ENCODE measurements at regions not wholly inside any gene's neighbourhood (a gene's known extent, or its start where the extent isn't known, plus 50 kb on each side); places are given as distances from the start of the nearest gene placed in this dataset.

- no peak for DNase-seq (ENCODE audit: low spot score)
Measured at GRCh38 chr18:49658823-49659404, 97.1 kb downstream of the LIPG start.

- no peak for DNase-seq (ENCODE audit: low spot score)
Measured at GRCh38 chr18:49656073-49656692, 94.3 kb downstream of the LIPG start.

- no peak for DNase-seq (ENCODE audit: low spot score)
Measured at GRCh38 chr18:49655266-49656072, 93.6 kb downstream of the LIPG start.

GRCh38 chr18:49654347-49654746 lies 92.5 kb downstream of the LIPG start:
- no peak for DNase-seq (ENCODE audit: low spot score)

- DNase-seq (ENCODE audit: low spot score): no peak
Measured at GRCh38 chr18:49652881-49653724, 91.2 kb downstream of the LIPG start.

GRCh38 chr18:49651033-49651432 lies 89.2 kb downstream of the LIPG start:
- no peak for DNase-seq (ENCODE audit: low spot score)

GRCh38 chr18:49650426-49650891 lies 88.6 kb downstream of the LIPG start:
- no peak for DNase-seq (ENCODE audit: low spot score)

GRCh38 chr18:49648811-49649210 lies 87.0 kb downstream of the LIPG start:
- no peak for DNase-seq (ENCODE audit: low spot score)
